Lung (tissue), 11 donors: ENCODE measurements at regions not wholly inside any gene's neighbourhood (a gene's known extent, or its start where the extent isn't known, plus 50 kb on each side); places are given as distances from the start of the nearest gene placed in this dataset.

Experiments
- ATAC-seq: fragments of 200-7000 bp; cut with Tn5 transposase; one replicate; pipeline ENCODE4 v1.9.1; 2020; ENCODE audit warnings: moderate number of reproducible peaks; ENCODE audit not compliant: insufficient read depth, low FRiP score
- DNase-seq, 3 donors: peaks; one replicate each; pipeline ENCODE4 v3.0.0-alpha.2; 2013 to 2017
- H3K27ac ChIP-seq, 2 donors: one replicate each; pipeline ENCODE4 v1.5.1; 2013; ENCODE audit warnings: mild to moderate bottlenecking in 2 of 2, moderate library complexity in 2 of 2, control low read depth in 1 of 2, inconsistent platforms in 1 of 2, low read depth in 1 of 2, low read length in 1 of 2
- H3K27me3 ChIP-seq, 3 donors: one replicate each; pipeline ENCODE4 v1.5.1; 2013; ENCODE audit warnings: low read length in 2 of 3; ENCODE audit not compliant: control insufficient read depth in 3 of 3, insufficient read depth in 3 of 3
- H3K36me3 ChIP-seq, 4 donors: one replicate each; pipeline ENCODE4 v1.5.1; 2013; ENCODE audit warnings: low read length in 4 of 4, mild to moderate bottlenecking in 1 of 4, moderate library complexity in 1 of 4; ENCODE audit not compliant: control insufficient read depth in 4 of 4, insufficient read depth in 4 of 4
- H3K4me1 ChIP-seq, 5 donors: one replicate each; pipeline ENCODE4 v1.5.1; 2013; ENCODE audit warnings: low read length in 5 of 5, mild to moderate bottlenecking in 2 of 5, moderate library complexity in 1 of 5; ENCODE audit not compliant: control insufficient read depth in 5 of 5, insufficient read depth in 5 of 5
- H3K4me3 ChIP-seq: one replicate; pipeline ENCODE4 v1.5.1; 2013; ENCODE audit warnings: mild to moderate bottlenecking, control low read depth, moderate library complexity
- H3K9ac ChIP-seq, 2 donors: one replicate each; pipeline ENCODE4 v1.5.1; 2013; ENCODE audit warnings: low read length in 2 of 2, control low read depth in 1 of 2; ENCODE audit not compliant: insufficient read depth in 1 of 2
- H3K9me3 ChIP-seq, 4 donors: one replicate each; pipeline ENCODE4 v1.5.1; 2013; ENCODE audit warnings: low read length in 3 of 4, mild to moderate bottlenecking in 1 of 4, moderate library complexity in 1 of 4; ENCODE audit not compliant: control insufficient read depth in 4 of 4, insufficient read depth in 3 of 4
- WGBS, 2 donors: extraction: QIAGEN DNeasy Blood & Tissue Kit; methylation state at CpG; one replicate each; pipeline ENCODE4 v1.1.7; 2013; 5-methylcytosine and 5-hydroxymethylcytosine counted together
- TF ChIP-seq, protein P1 (sequence below): IDR thresholded peaks from 2 replicates; pipeline ENCODE4 v1.5.1; 2012; ENCODE audit warnings: mild to moderate bottlenecking; ENCODE audit errors: control extremely low read depth, extremely low read depth
- donor health status: control.
- donor health status: control.
- donor health status: Bipolar disorder and iron deficiency.
- donor health status: healthy.
- donor health status: DM: yes; HTN: yes; CAD: no.

GRCh38 chr13:58598241-58598640 lies 966.7 kb downstream of the PCDH17 start:
- 86 to 94% methylated on average over 2 of the region's 2 CpGs for WGBS, 2 donors
- Histone ChIP-seq H3K27me3 (no peaks in the 10 kb centered on the region), H3K9ac (no peak overlapping the region), H3K36me3 (no peaks in the 10 kb centered on the region), H3K4me1 (no peaks in the 10 kb centered on the region), H3K4me3 (no peak overlapping the region), H3K27ac (no peak overlapping the region), H3K9me3 (peaks cover 0 to 3% (median 0%) of the 10 kb centered on the region in 4 donors)
- TF ChIP-seq, protein P1, sequence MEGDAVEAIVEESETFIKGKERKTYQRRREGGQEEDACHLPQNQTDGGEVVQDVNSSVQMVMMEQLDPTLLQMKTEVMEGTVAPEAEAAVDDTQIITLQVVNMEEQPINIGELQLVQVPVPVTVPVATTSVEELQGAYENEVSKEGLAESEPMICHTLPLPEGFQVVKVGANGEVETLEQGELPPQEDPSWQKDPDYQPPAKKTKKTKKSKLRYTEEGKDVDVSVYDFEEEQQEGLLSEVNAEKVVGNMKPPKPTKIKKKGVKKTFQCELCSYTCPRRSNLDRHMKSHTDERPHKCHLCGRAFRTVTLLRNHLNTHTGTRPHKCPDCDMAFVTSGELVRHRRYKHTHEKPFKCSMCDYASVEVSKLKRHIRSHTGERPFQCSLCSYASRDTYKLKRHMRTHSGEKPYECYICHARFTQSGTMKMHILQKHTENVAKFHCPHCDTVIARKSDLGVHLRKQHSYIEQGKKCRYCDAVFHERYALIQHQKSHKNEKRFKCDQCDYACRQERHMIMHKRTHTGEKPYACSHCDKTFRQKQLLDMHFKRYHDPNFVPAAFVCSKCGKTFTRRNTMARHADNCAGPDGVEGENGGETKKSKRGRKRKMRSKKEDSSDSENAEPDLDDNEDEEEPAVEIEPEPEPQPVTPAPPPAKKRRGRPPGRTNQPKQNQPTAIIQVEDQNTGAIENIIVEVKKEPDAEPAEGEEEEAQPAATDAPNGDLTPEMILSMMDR = no peak
- ATAC-seq (no peak), DNase-seq (no peak)

DNA sequence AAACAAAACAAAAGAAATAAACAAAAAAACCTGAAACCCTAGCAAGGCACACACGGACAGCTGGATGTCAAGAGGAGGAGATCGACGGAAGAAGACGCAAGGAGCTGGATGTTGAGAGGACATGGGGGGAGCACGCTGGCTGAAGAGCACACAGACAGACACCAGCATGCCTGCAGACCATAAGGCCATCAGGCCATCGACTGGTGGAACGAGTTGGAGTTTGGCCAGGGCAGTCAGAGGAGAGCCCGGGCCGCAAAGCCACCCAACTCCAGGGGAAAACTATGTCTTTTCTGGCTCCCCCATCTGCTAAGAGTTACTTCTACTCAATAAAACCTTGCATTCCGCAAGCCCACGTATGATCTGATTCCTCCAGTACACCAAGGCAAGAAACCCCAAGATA lies 979.6 kb downstream of the PCDH17 start:
- Histone ChIP-seq H3K36me3 (no peaks in the 10 kb centered on the region), H3K4me3 (no peak overlapping the region), H3K27ac (no peak overlapping the region), H3K27me3 (no peaks in the 10 kb centered on the region), H3K4me1 (no peaks in the 10 kb centered on the region), H3K9me3 (peaks cover 0 to 4% (median 1%) of the 10 kb centered on the region in 4 donors), H3K9ac (no peak overlapping the region)
- DNase-seq (no peak), ATAC-seq (no peak)
- WGBS, 2 donors = 95 to 96% methylated on average over 11 of the region's 11 CpGs
- TF ChIP-seq, protein P1 = no peak

DNA sequence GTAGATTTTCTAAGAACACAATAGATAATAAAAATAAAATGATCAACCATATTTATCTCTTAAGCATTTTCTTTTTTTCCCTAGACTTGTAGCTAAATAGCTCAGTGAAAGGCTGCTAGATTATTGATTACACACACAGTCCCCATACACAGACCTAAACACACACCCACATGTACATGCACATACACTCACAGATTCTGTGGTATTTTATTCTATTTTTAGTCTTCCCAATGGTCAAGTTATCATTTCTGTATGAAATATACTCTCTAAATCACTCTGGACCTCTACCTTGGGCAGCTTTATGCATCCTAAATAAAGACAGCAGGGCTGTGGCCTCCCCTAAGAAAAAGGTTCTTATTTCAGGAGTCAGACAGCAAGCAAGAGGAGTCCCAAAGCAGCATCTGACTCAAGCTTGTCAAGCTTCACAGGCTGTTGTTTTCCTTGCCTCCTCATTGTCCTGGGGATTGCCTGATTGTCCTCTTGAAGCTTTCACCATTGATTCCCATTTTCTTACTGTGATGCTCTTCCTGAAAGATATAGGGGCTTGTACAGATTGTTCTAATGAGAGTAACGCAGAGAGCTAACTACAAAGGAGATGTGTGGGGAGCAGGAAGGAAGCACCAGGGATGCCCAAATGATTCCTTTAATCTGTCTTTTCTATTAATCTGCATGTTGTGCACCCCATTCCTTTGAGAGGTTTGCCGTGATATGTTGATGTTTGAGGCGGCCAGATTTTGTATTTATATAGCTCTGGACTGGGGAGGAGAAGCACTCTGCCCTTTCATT lies 986.5 kb downstream of the PCDH17 start:
- H3K4me1 ChIP-seq = peaks cover 0 to 11% (median 0%) of the 10 kb centered on the region in 5 donors
- no peak overlapping the region for H3K4me3 ChIP-seq
- H3K9me3 ChIP-seq = peaks cover 0 to 4% (median 0%) of the 10 kb centered on the region in 4 donors
- no peaks in the 10 kb centered on the region for H3K36me3 ChIP-seq
- 93 to 97% methylated on average over 3 of the region's 3 CpGs for WGBS, 2 donors
- H3K27me3 ChIP-seq = no peaks in the 10 kb centered on the region
- H3K27ac ChIP-seq = no peak overlapping the region
- TF ChIP-seq, protein P1 = no peak
- DNase-seq (no peak), ATAC-seq (no peak)
- H3K9ac ChIP-seq = no peak overlapping the region
